B cell (primary cell): ENCODE measurements at regions not wholly inside any gene's neighbourhood (a gene's known extent, or its start where the extent isn't known, plus 50 kb on each side); places are given as distances from the start of the nearest gene placed in this dataset.

ENCODE experiments used
- CTCF ChIP-seq: fragments of 200-600 bp; IDR thresholded peaks from one replicate; pipeline ENCODE4 v1.8.0; 2022; ENCODE audit warnings: antibody characterized with exemption, mild to moderate bottlenecking
- EZH2 ChIP-seq: IDR thresholded peaks from 2 replicates; pipeline ENCODE4 v1.6.1; 2012; ENCODE audit warnings: borderline replicate concordance, low read depth, mild to moderate bottlenecking, moderate library complexity, low read length; ENCODE audit not compliant: insufficient read depth, poor library complexity, severe bottlenecking

GRCh38 chr20:25992146-25992545 lies 295.5 kb upstream of the ZNF337 start:
- TF ChIP-seq CTCF (no peak), EZH2 (no peak)
